HS-27A (cell line): ENCODE measurements at regions not wholly inside any gene's neighbourhood (a gene's known extent, or its start where the extent isn't known, plus 50 kb on each side); places are given as distances from the start of the nearest gene placed in this dataset.
"Not testable (repeated sequence)": the region's sequence is repeated elsewhere in the genome, so short reads cannot be mapped to it uniquely, and the experiment has no call there.

Experiments
- DNase-seq: peaks from one replicate; pipeline ENCODE4 v3.0.0-alpha.2; 2012; ENCODE audit warnings: low read depth, missing footprints

DNA sequence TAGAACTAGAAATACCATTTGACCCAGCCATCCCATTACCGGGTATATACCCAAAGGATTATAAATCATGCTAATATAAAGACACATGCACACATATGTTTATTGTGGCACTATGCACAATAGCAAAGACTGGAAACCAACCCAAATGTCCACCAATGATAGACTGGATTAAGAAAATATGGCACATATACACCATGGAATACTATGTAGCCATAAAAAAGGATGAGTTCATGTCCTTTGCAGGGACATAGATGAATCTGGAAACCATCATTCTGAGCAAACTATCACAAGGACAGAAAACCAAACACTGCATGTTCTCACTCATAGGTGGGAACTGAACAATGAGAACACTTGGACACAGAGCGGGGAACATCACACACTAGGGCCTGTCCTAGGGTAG, 586.5 kb downstream of the UQCRFS1 start:
- not testable (repeated sequence) for DNase-seq

DNA sequence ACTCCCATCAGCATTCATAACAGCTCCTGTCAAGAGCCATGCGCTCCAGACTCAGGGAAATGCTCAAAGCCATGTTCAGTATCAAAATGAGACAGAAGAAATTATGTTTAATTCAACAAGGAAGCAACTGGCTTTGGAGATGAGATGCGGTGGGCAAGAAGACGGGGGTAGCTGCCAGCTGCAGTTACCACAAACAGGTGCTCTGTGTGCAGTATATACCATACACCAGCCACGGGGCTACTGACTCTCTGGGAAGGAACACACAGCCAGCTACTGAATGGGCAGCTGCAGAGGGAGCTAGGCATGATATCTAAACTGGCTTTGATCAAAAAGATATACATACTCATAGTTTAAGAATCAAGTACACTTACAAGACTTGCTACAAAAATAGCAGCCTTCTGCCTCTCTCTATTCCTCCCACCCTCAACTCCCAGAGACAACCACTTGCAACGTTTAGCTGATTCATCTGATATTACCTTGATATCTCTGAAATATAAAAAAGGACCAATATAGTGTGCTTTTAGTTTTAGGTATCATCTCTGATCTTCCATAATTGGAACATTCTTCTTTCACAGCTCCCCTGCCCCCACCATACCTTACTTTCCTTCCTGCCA, 593.0 kb downstream of the UQCRFS1 start:
- no peak for DNase-seq

DNA sequence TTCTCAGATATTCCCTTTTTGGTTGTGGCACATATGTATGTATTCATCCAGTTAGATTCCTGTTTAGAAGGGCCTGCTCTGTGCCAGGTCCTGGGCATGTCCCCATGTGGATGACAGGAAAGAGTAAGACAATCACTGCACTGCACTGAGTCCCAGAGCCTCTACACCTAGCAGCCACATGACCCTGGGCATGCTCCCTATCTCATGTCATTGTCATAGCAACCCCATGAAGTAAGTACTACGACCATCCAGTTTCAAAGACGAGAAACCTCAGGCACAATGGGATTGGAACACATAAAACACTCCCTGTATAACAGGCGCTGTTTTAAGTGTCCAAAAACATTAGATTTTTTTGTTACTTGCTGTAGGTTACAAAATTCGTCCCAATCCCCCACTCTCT, 594.4 kb downstream of the UQCRFS1 start:
- DNase-seq: no peak

GRCh38 chr19:28615966-28616365, 597.0 kb downstream of the UQCRFS1 start:
- DNase-seq: no peak

DNA sequence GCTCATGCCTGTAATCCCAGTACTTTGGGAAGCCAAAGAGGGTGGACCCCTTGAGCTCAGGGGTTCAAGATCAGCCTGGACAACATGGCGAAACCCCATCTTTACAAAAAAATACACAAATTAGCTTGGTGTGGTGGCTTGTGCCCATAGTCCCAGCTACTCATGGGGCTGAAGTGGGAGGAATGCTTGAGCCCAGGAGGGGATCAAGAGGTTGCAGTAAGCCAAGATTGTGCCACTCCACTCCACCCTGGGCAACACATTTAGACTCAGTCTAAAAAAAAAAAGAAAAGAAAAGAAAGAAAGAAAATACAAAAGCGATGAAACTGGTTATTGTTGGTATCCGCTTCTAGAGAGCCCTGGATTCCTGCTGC, 597.4 kb downstream of the UQCRFS1 start:
- DNase-seq: no peak

GRCh38 chr19:28614634-28615545, 598.1 kb downstream of the UQCRFS1 start:
- DNase-seq: no peak

- DNase-seq: no peak
These were observed 600.6 kb downstream of the UQCRFS1 start for GRCh38 chr19:28612275-28612769.

- not testable (repeated sequence) for DNase-seq
These were observed 601.6 kb downstream of the UQCRFS1 start for GRCh38 chr19:28611227-28611914.

DNA sequence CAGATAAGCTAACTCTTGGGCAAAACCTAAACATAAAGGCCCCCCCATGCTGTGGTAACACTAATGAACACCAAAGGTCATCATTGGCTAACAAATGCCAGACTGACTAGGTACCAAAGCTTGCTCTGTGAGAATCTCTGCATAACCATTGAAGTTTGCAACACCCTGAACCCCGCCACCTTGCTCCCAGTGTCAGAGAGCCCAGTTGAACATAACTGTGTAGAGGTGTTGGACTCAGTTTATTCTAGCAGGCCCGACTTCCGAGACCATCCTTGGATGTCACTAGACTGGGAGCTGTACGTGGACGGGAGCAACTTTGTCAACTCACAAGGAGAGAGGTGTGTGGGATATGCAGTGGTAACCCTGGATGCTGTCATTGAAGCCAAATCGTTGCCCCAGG, 602.2 kb downstream of the UQCRFS1 start:
- DNase-seq: no peak

DNA sequence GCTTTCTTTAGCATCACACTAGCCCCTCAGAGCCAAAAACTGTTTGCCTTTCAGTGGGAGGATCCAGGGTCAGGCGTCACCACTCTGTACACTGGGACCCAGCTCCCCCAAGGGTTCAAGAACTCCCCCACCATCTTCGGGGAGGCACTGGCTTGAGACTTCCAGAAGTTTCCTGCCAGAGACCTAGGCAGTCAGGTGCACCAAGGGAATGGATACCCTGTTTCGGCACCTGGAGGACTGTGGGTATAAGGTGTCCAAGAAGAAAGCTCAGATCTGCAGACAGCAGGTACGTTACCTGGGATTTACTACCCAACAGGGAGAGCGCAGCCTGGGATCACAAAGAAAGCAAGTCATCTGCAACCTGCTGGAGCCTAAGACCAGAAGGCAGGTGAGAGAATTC, 603.0 kb downstream of the UQCRFS1 start:
- DNase-seq: no peak

- DNase-seq: no peak
These were observed 603.7 kb downstream of the UQCRFS1 start for GRCh38 chr19:28609091-28609755.

GRCh38 chr19:28608292-28608691, 604.7 kb downstream of the UQCRFS1 start:
- no peak for DNase-seq

DNA sequence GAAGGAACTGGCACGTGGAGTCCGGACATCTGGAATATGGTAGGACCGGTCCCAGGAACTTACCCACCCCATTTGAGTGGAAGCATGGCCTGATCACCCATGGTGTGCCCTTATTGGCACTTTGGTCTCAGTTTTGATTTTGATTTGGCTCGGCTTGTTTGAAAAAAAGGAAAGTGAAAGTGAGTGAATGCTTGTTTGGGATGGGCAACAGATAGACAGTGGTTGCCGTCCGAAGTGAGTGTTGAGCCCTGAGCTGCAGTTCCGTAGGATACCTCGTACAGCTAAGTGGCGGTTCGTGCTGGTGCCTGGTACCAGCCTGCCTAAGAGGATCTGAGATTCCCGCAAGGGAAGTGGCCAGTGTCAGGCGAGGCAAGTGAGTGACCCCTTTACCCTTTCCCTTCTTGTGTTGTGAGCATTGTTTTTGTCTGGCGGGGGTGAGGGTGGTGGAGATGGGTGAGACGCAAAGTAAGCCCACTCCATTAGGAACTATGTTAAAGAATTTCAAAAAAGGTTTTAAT, 605.8 kb downstream of the UQCRFS1 start:
- DNase-seq: no peak

- no peak for DNase-seq
These were observed 606.5 kb downstream of the UQCRFS1 start for GRCh38 chr19:28606269-28607032.

DNA sequence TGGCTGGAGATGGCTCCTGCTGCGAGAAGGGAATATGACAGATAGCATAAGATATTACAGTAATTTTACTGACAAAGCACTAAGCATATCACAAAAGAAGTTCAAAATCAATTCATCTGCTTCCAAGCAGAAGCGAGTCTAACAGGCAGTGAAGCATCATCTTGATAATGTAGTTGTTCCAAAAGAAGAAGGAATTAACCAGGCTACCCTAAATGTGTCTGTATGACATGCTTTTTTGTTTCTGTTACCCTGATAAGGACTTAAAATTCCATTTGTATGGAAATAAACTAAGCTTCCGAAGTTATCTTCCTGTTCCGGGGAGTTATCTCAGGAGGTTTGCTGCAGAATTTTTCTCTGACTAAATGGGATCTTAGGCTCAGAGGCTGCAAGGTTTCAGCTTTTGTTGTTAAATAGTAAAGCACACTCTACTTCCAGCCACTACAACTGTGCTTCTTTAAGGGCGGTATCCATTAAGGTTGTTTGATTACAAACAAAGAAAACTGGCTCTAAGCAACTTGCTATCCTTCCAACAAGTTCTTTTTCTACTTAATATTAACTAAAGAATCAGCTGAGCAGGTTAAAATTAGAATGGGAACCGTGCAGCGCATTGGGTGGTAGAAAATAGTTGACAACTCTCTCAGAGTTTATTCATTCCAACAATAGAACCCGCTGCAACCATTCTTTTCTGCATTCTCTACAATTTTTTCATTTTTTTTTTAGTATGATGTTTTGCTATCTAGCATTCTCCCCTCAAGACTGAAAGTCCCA, 607.3 kb downstream of the UQCRFS1 start:
- DNase-seq: no peak

DNA sequence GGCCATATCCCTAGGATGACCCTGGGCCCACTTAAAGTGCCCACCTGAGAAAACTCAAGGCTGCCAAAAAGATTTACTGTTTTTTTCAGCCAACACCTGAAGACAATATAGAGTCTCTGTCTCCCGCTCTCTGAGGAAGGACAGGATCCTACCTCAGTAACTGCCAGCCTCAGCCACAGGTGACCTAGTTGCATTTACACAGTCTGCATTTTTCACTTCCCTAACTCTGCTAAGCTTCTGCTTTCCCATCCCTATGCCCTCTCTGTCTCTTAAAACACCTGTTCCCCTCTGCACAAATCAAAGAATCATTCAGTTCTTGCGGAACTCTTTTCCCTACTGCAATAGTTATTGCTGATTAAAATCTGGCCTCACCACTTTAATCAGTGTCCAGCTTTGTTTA, 609.5 kb downstream of the UQCRFS1 start:
- DNase-seq: no peak

DNA sequence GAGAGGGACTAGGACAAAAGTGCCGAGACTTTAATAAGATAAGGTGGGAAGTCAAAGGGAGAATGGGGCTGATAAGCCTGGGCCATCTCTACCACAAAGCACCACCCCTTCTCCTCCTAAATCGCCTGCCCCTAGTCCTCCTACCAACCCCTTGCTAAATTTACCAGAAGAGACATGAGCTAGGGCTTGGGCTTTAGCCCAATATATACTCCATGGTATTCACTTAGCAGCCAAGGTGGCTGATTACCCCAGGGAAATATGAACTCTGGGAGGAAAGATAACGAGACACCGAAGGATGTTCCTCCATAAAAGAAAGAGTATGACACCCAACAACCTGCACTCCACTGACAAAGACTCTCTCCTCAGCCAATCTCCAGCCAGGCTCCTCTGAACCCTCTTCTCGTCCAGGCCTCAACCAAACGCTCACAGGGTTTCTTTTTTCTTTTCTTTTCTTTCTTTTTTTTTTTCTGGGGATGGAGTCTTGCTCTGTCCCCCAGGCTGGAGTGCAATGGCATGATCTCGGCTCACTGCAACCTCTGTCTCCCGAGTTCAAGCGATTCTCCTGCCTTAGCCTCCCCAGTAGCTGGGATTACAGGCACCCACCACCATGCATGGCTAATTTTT, 610.2 kb downstream of the UQCRFS1 start:
- DNase-seq: no peak

- DNase-seq: no peak
These were observed 611.1 kb downstream of the UQCRFS1 start for GRCh38 chr19:28601723-28602440.

DNA sequence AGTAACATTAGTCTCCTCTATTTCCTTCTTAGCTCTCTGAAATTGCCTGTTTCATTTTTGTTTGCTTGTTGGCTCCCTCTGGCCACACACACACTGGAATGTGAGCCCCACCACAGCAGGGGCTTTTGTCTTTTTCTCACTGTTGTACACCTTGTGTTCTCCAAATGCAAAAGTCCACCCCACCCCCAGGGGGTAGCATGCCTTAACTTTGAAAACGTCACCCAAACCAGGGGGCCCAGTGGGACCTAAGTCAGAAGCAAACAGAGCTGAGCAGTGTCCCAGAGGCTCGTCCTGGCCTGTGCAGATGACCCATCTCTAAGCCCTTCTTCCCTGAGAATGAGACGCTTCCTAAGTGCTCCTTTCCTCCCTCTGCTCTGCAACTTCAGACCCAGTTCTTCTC, 614.1 kb downstream of the UQCRFS1 start:
- no peak for DNase-seq
